ENCODE measurements at regions not wholly inside any gene's neighbourhood (a gene's known extent, or its start where the extent isn't known, plus 50 kb on each side); places are given as distances from the start of the nearest gene placed in this dataset.
A peak's percentile ranks its signal among the peaks of the same experiment; 100 is the strongest.

DNA sequence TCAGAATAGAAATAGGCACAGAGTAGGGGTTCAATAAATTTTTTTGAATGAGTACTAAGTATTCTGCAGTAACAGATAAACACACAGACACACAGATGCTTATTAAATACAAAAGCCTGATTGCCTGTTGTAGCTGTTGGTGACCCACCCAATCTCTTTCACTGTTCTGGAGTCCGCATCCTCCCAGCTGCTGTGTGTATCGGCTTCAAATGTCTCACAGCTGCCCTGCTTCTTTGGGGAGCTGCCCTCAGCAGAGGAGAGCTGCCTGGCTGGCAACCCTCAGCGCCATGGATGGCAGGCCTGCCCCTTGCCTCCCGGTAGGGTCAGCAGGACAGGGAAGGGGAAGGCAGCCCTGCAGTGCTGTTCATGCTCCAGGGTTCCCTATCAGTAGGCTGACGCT is 50.5 kb upstream of the PRNP start:
- Mint-ChIP-seq H3K27ac (no peak overlapping the region), H3K9me3 (no peaks in the 10 kb centered on the region), H3K36me3 (ENCODE audit: low read depth) (no peaks in the 10 kb centered on the region), H3K27me3 (peaks cover 7% of the 10 kb centered on the region), H3K4me3 (no peak overlapping the region), H3K4me1 (ENCODE audit: low read depth) (no peaks in the 10 kb centered on the region)
- no peaks in the 10 kb centered on the region for H3K27me3 ChIP-seq (ENCODE audit: control insufficient read depth in 1 of 2, insufficient read depth in 2 of 2, low read length in 2 of 2)
- POLR2A ChIA-PET, result no interaction called here
- intact Hi-C loops (cut with DNase I, micrococcal nuclease), result no loop called here
- H3K36me3 ChIP-seq (ENCODE audit: insufficient read depth, low read length), result no peaks in the 10 kb centered on the region
- ATAC-seq (ENCODE audit: poor library complexity) (no peak), DNase-seq (no peak)
- CTCF ChIA-PET, result no interaction called here
- no peak for TF ChIP-seq CTCF (IDR thresholded peaks at IDR 0.05)
- no peak overlapping the region for H3K4me3 ChIP-seq (ENCODE audit: low read length)
- H3K9me3 ChIP-seq (ENCODE audit: control insufficient read depth in 1 of 2, insufficient read depth in 1 of 2, low read length in 2 of 2), result no peaks in the 10 kb centered on the region
- H3K27ac ChIP-seq (ENCODE audit: low read depth in 1 of 2, low read length in 2 of 2), result no peak overlapping the region
- H3K4me1 ChIP-seq (ENCODE audit: insufficient read depth, low read length), result peaks cover 4% of the 10 kb centered on the region

DNA sequence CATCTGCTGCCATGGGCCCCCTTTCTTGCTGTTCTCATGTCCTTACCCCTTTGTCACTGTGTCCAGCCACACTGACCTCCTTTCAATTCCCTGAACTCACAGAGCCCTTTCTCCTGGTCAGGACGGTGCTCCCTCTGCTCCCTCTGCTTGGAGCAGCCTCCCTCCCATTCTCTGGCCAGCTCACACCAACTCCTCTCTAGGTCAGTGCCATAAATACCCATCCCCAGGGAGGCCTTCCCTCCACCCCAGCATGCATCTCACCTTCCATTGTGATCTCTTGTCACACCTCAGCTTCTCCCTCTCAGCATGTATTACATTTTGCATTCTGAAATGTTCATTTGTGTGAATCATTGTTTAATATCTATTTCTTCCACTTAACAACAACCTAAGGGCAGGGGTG is 50.9 kb upstream of the PRNP start:
- TF ChIP-seq CTCF (IDR thresholded peaks at IDR 0.05), result no peak
- H3K9me3 ChIP-seq (ENCODE audit: control insufficient read depth in 1 of 2, insufficient read depth in 1 of 2, low read length in 2 of 2), result no peaks in the 10 kb centered on the region
- CTCF ChIA-PET, result no interaction called here
- H3K4me3 ChIP-seq (ENCODE audit: low read length), result no peak overlapping the region
- Mint-ChIP-seq H3K27me3 (peaks cover 7% of the 10 kb centered on the region), H3K36me3 (ENCODE audit: low read depth) (no peaks in the 10 kb centered on the region), H3K27ac (no peak overlapping the region), H3K4me3 (no peak overlapping the region), H3K9me3 (no peaks in the 10 kb centered on the region), H3K4me1 (ENCODE audit: low read depth) (no peaks in the 10 kb centered on the region)
- no peaks in the 10 kb centered on the region for H3K36me3 ChIP-seq (ENCODE audit: insufficient read depth, low read length)
- H3K4me1 ChIP-seq (ENCODE audit: insufficient read depth, low read length), result peaks cover 4% of the 10 kb centered on the region
- POLR2A ChIA-PET, result no interaction called here
- H3K27me3 ChIP-seq (ENCODE audit: control insufficient read depth in 1 of 2, insufficient read depth in 2 of 2, low read length in 2 of 2), result no peaks in the 10 kb centered on the region
- no peak overlapping the region for H3K27ac ChIP-seq (ENCODE audit: low read depth in 1 of 2, low read length in 2 of 2)
- DNase-seq (no peak), ATAC-seq (ENCODE audit: poor library complexity) (no peak)
- intact Hi-C loops (cut with DNase I, micrococcal nuclease), result no loop called here

DNA sequence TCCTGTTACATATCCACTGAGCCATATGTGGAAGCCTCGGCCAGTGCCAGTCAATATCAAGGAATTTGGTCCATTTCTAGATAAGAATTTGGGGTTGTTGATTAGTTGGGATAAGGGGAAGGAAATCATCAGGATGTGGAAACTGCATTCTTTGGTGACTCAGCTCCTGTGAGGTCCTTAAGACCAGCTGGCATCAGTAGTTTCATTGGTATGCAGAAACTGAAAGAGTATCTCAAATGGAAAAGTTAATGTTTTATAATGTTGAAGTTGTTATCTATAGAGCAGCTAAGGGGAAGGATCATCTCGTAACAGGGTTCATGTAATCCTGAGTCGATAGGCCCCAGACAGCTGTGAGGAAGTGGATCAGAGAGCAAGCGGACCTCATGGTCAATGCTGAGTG is 52.5 kb upstream of the PRNP start:
- Mint-ChIP-seq H3K9me3 (no peaks in the 10 kb centered on the region), H3K36me3 (ENCODE audit: low read depth) (no peaks in the 10 kb centered on the region), H3K27me3 (peaks cover 7% of the 10 kb centered on the region), H3K4me3 (no peak overlapping the region), H3K4me1 (ENCODE audit: low read depth) (no peaks in the 10 kb centered on the region), H3K27ac (no peak overlapping the region)
- no peaks in the 10 kb centered on the region for H3K27me3 ChIP-seq (ENCODE audit: control insufficient read depth in 1 of 2, insufficient read depth in 2 of 2, low read length in 2 of 2)
- POLR2A ChIA-PET, result no interaction called here
- DNase-seq, result peak in 1 of 14 experiments; percentile 15
- no peak for TF ChIP-seq CTCF (IDR thresholded peaks at IDR 0.05)
- H3K4me3 ChIP-seq (ENCODE audit: low read length), result no peak overlapping the region
- intact Hi-C loops (cut with DNase I, micrococcal nuclease), result no loop called here
- peaks cover 4% of the 10 kb centered on the region for H3K4me1 ChIP-seq (ENCODE audit: insufficient read depth, low read length)
- no peaks in the 10 kb centered on the region for H3K9me3 ChIP-seq (ENCODE audit: control insufficient read depth in 1 of 2, insufficient read depth in 1 of 2, low read length in 2 of 2)
- CTCF ChIA-PET, result no interaction called here
- H3K27ac ChIP-seq (ENCODE audit: low read depth in 1 of 2, low read length in 2 of 2), result no peak overlapping the region
- no peaks in the 10 kb centered on the region for H3K36me3 ChIP-seq (ENCODE audit: insufficient read depth, low read length)
- ATAC-seq (ENCODE audit: poor library complexity), result no peak
